Colonic mucosa (tissue), 4 donors: ENCODE measurements at regions not wholly inside any gene's neighbourhood (a gene's known extent, or its start where the extent isn't known, plus 50 kb on each side); places are given as distances from the start of the nearest gene placed in this dataset.

Experiments used
- DNase-seq: peaks from one replicate; pipeline ENCODE4 v3.0.0-alpha.2; 2020
- H3K27ac ChIP-seq: fragments of 200-600 bp; one replicate; pipeline ENCODE4 v1.8.0; 2021
- H3K27me3 ChIP-seq: fragments of 200-600 bp; one replicate; pipeline ENCODE4 v1.8.0; 2021
- H3K36me3 ChIP-seq: fragments of 200-600 bp; one replicate; pipeline ENCODE4 v1.8.0; 2021
- H3K4me1 ChIP-seq: fragments of 200-600 bp; one replicate; pipeline ENCODE4 v1.8.0; 2021; ENCODE audit warnings: mild to moderate bottlenecking
- H3K4me3 ChIP-seq: fragments of 200-600 bp; one replicate; pipeline ENCODE4 v1.8.0; 2021
- H3K9ac ChIP-seq, 2 donors: one replicate each; pipeline ENCODE4 v1.7.0; 2013; ENCODE audit warnings: control low read depth in 2 of 2, low read depth in 2 of 2, low read length in 2 of 2
- H3K9me3 ChIP-seq: fragments of 200-600 bp; one replicate; pipeline ENCODE4 v1.8.0; 2021
- CTCF ChIP-seq: fragments of 200-600 bp; IDR thresholded peaks from one replicate; pipeline ENCODE4 v1.8.0; 2022; ENCODE audit warnings: antibody characterized with exemption, mild to moderate bottlenecking
- intact Hi-C: fragments of 100-400 bp; cut with DNase I; formaldehyde crosslinking; loops from one replicate; pipeline ENCODE4 v1.14.1; 2022
- donor health status: healthy.
- donor health status: DM: no; HTN: no; CAD: no.
- donor health status: DM: no; HTN: no; CAD: no.

- intact Hi-C loops: no loop called here
- Histone ChIP-seq H3K27me3 (peaks cover 12% of the 10 kb centered on the region), H3K9me3 (no peaks in the 10 kb centered on the region), H3K9ac (no peak overlapping the region), H3K27ac (no peak overlapping the region), H3K36me3 (no peaks in the 10 kb centered on the region), H3K4me1 (no peaks in the 10 kb centered on the region), H3K4me3 (no peak overlapping the region)
- no peak for TF ChIP-seq CTCF
- DNase-seq: no peak
These were observed 61.6 kb downstream of the LSM5 start for GRCh38 chr7:32428546-32428945.

- TF ChIP-seq CTCF: no peak
- Histone ChIP-seq H3K27me3 (peaks cover 12% of the 10 kb centered on the region), H3K36me3 (no peaks in the 10 kb centered on the region), H3K4me1 (no peaks in the 10 kb centered on the region), H3K4me3 (no peak overlapping the region), H3K9me3 (no peaks in the 10 kb centered on the region), H3K27ac (no peak overlapping the region), H3K9ac (no peak overlapping the region)
- intact Hi-C loops: no loop called here
- DNase-seq: peak; percentile 65
These were observed 62.4 kb downstream of the LSM5 start for GRCh38 chr7:32427769-32428291.

- Histone ChIP-seq H3K27ac (no peak overlapping the region), H3K4me3 (no peak overlapping the region), H3K4me1 (no peaks in the 10 kb centered on the region), H3K27me3 (no peaks in the 10 kb centered on the region), H3K36me3 (no peaks in the 10 kb centered on the region), H3K9ac (no peak overlapping the region), H3K9me3 (no peaks in the 10 kb centered on the region)
- no peak for DNase-seq
- no peak for TF ChIP-seq CTCF
- intact Hi-C loops: no loop called here
These were observed 73.3 kb downstream of the LSM5 start for GRCh38 chr7:32416846-32417245.

GRCh38 chr7:32415936-32416335, 74.2 kb downstream of the LSM5 start:
- H3K36me3 ChIP-seq: no peaks in the 10 kb centered on the region
- DNase-seq: no peak
- no peaks in the 10 kb centered on the region for H3K9me3 ChIP-seq
- no peak overlapping the region for H3K9ac ChIP-seq
- no peak for TF ChIP-seq CTCF
- no peak overlapping the region for H3K27ac ChIP-seq
- no peaks in the 10 kb centered on the region for H3K27me3 ChIP-seq
- intact Hi-C loops: no loop called here
- no peaks in the 10 kb centered on the region for H3K4me1 ChIP-seq
- no peak overlapping the region for H3K4me3 ChIP-seq

GRCh38 chr7:32415519-32415918, 74.7 kb downstream of the LSM5 start:
- Histone ChIP-seq H3K27me3 (no peaks in the 10 kb centered on the region), H3K36me3 (no peaks in the 10 kb centered on the region)

More at GRCh38 chr7:32415519-32415918, 74.7 kb downstream of the LSM5 start:
- Histone ChIP-seq H3K4me1 (no peaks in the 10 kb centered on the region), H3K4me3 (no peak overlapping the region), H3K9me3 (no peaks in the 10 kb centered on the region), H3K27ac (no peak overlapping the region), H3K9ac (no peak overlapping the region)
- DNase-seq: no peak
- TF ChIP-seq CTCF: no peak
- intact Hi-C loops: no loop called here
